Activated T-helper 2 cell treated with anti-CD3 and anti-CD28 coated beads, Interferon-gamma antibody, Interleukin-2, Interleukin-4, amounts not matched to agents 10 μg/mL and 5 μg/mL and 100 μg/mL, durations not matched to agents 14 hours and 24 hours and 36 hours (primary cell): ENCODE measurements at regions not wholly inside any gene's neighbourhood (a gene's known extent, or its start where the extent isn't known, plus 50 kb on each side); places are given as distances from the start of the nearest gene placed in this dataset.
"Not testable (repeated sequence)": the region's sequence is repeated elsewhere in the genome, so short reads cannot be mapped to it uniquely, and the experiment has no call there.

Experiments used
- DNase-seq: peaks from one replicate; pipeline ENCODE4 v3.0.0; 2021; ENCODE audit warnings: low spot score
- H3K27ac Mint-ChIP-seq: one replicate; pipeline ENCODE4 v1.8.0; 2021; ENCODE audit warnings: mixed read lengths
- H3K27me3 Mint-ChIP-seq: one replicate; pipeline ENCODE4 v1.8.0; 2021; ENCODE audit warnings: low read depth, mixed read lengths
- H3K36me3 Mint-ChIP-seq: one replicate; pipeline ENCODE4 v1.8.0; 2021; ENCODE audit warnings: low read depth, mixed read lengths
- H3K4me1 Mint-ChIP-seq: one replicate; pipeline ENCODE4 v1.8.0; 2021; ENCODE audit warnings: low read depth, mixed read lengths
- H3K4me3 Mint-ChIP-seq: one replicate; pipeline ENCODE4 v1.8.0; 2021; ENCODE audit warnings: low read depth, mild to moderate bottlenecking, moderate library complexity, mixed read lengths
- H3K9me3 Mint-ChIP-seq: one replicate; pipeline ENCODE4 v1.8.0; 2021; ENCODE audit warnings: mixed read lengths
- intact Hi-C: fragments of 100-400 bp; cut with micrococcal nuclease; formaldehyde crosslinking; loops from one replicate; pipeline ENCODE4 v1.15.1; 2023

DNA sequence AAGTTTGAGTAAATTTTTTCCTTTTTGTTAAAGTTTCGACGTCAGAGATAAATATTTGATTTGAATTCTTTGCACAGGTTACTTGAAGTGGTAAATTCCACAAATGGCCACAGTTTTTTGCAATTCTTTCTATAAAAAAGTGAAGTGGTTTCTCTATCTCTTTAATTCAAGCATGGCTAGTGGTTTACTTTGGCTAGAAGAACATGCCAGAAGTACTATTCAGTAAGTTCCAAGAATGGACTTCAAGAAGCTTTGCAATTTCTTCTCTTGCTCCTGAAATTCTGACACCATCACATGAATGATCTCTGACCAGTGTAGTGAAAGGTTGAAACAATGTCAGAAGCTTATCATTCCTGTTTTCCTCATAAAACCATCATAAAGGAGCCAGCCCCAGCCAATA, 55.7 kb upstream of the RNPC3 start:
- H3K27ac Mint-ChIP-seq = no peak overlapping the region
- no peak overlapping the region for H3K4me3 Mint-ChIP-seq
- no peak for DNase-seq
- intact Hi-C loops = no loop called here
- no peaks in the 10 kb centered on the region for H3K36me3 Mint-ChIP-seq
- H3K4me1 Mint-ChIP-seq = no peaks in the 10 kb centered on the region
- no peaks in the 10 kb centered on the region for H3K27me3 Mint-ChIP-seq
- no peaks in the 10 kb centered on the region for H3K9me3 Mint-ChIP-seq

DNA sequence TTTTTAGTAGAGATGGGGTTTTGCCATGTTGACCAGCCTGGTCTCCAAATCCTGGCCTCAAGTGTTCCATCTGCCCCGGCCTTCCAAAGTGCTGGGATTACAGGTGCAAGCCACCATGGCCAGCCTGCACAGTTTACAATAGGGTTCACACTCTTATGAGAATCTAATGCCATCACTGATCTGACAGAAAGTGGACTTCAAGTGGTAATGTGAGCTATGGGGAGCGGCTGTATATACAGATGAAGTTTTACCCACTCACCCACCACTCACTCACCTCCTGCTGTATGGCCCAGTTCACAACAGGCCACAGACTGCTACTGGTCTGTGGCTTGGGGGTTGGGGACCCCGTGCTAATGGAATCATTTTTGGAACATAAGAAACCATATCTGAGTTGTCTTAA, 58.4 kb upstream of the RNPC3 start:
- intact Hi-C loops = no loop called here
- Mint-ChIP-seq H3K4me3 (no peak overlapping the region), H3K27ac (no peak overlapping the region), H3K9me3 (no peaks in the 10 kb centered on the region), H3K36me3 (no peaks in the 10 kb centered on the region), H3K27me3 (no peaks in the 10 kb centered on the region), H3K4me1 (no peaks in the 10 kb centered on the region)
- no peak for DNase-seq

DNA sequence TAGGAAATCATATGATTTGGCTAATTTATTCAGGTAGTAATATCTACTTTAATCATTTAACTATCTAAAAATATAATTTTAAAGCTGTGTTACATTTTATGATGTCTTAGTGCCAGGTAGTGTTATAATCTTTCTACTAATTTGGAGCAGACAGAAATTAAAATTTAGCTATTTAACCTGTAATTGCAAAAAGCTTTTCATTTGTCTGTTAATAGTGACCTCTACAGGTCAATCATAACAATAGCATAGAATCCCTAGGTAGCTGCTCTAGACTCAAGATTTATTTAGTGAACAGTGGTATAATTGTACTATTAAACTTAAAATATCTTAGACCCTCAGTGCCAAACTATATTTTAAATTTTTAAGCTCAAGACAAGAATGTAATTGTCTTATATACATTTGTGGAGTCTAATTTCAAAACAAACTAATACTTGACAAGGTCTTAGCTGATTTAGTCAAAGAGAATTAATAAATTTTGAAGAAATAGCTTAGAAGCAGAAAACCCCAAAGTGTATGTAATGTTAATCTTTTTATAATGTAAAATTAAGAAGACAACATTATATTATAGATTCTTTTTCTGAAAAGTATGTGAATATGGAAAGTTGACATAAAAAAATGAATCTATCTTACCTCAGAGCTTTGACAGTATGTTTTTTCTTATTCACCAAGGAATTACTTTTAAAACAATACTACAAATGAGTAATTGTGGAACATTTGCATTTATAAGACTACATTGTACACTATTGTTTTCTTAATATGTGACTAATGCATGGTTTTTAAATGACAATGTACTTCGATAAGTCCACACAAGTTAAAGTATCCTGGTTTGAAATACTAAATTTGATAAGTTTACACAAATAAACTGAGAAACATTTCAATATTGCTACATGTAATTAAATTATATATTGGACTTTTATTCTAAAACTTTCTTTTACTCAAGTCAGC, 64.1 kb upstream of the RNPC3 start:
- Mint-ChIP-seq H3K4me3 (no peak overlapping the region), H3K27ac (no peak overlapping the region), H3K4me1 (no peaks in the 10 kb centered on the region), H3K27me3 (no peaks in the 10 kb centered on the region), H3K36me3 (no peaks in the 10 kb centered on the region), H3K9me3 (no peaks in the 10 kb centered on the region)
- intact Hi-C loops = loop anchor here (1.0 to 5.0 kb wide), 2 partner anchors 59 to 355 kb away; no protein-coding TSS in a partner anchor
- DNase-seq = no peak

DNA sequence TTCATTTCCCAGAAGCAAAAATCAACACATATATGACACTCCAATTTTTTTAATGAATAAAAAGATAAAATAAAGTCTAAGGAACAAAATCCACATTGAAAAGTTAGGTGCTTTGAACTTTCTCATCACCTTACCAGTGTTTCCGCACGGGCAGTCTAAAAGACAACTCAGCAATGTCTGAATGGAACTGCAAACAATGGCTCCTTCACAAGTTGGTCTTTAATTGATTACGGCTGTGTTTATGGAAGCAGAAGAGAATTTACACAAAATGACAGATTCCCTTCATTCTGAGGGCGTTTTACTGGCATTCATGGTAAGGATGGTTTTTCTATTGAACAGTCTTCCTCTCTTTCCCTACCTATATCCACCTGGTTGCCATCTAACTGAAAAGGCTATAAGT, 65.0 kb upstream of the RNPC3 start:
- Mint-ChIP-seq H3K4me1 (no peaks in the 10 kb centered on the region), H3K9me3 (no peaks in the 10 kb centered on the region), H3K36me3 (no peaks in the 10 kb centered on the region), H3K4me3 (no peak overlapping the region), H3K27me3 (no peaks in the 10 kb centered on the region), H3K27ac (no peak overlapping the region)
- intact Hi-C loops = loop anchor here (5.0 kb wide), 1 partner anchor 58 kb away; no protein-coding TSS in a partner anchor
- no peak for DNase-seq

GRCh38 chr1:103459346-103459745, 66.2 kb upstream of the RNPC3 start:
- no peak overlapping the region for H3K4me3 Mint-ChIP-seq
- no peaks in the 10 kb centered on the region for H3K4me1 Mint-ChIP-seq
- no peaks in the 10 kb centered on the region for H3K27me3 Mint-ChIP-seq
- H3K36me3 Mint-ChIP-seq = no peaks in the 10 kb centered on the region
- no peaks in the 10 kb centered on the region for H3K9me3 Mint-ChIP-seq
- intact Hi-C loops = no loop called here
- no peak for DNase-seq
- H3K27ac Mint-ChIP-seq = no peak overlapping the region

DNA sequence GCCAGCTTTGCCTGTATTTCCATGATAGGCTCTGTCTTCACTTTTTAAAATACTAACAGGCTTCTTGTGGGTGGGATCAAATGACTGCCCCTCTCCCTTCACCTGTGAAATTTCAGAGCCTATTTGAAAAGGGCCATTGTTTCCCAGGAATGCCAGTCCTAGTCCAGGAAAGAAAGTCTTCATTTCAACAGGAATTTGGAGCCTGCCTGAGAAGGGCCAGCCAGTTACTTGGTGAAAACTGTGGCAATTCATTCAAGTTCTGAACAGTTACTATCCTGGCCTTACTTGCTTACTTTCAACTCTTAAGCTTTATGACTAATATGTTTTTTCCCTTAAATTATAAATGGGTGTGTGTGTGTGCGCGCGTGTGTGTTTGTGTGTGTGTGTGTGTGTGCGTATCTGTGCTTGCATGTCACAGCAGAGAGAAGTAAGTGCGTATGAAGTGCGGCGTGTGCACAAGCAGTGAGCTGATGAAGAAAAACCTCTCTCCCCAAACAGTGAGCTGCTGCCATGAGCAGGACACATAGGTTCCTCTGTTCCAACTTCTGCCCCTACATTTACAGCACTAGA, 67.5 kb upstream of the RNPC3 start:
- H3K27ac Mint-ChIP-seq = no peak overlapping the region
- H3K4me1 Mint-ChIP-seq = no peaks in the 10 kb centered on the region
- H3K9me3 Mint-ChIP-seq = no peaks in the 10 kb centered on the region
- intact Hi-C loops = no loop called here
- no peaks in the 10 kb centered on the region for H3K27me3 Mint-ChIP-seq
- H3K4me3 Mint-ChIP-seq = no peak overlapping the region
- no peak for DNase-seq
- no peaks in the 10 kb centered on the region for H3K36me3 Mint-ChIP-seq

GRCh38 chr1:103448560-103448959, 76.9 kb upstream of the RNPC3 start:
- DNase-seq = no peak
- intact Hi-C loops = no loop called here
- no peaks in the 10 kb centered on the region for H3K36me3 Mint-ChIP-seq
- H3K27me3 Mint-ChIP-seq = no peaks in the 10 kb centered on the region
- H3K4me1 Mint-ChIP-seq = peaks cover 4% of the 10 kb centered on the region
- no peaks in the 10 kb centered on the region for H3K9me3 Mint-ChIP-seq
- no peak overlapping the region for H3K27ac Mint-ChIP-seq
- H3K4me3 Mint-ChIP-seq = no peak overlapping the region

DNA sequence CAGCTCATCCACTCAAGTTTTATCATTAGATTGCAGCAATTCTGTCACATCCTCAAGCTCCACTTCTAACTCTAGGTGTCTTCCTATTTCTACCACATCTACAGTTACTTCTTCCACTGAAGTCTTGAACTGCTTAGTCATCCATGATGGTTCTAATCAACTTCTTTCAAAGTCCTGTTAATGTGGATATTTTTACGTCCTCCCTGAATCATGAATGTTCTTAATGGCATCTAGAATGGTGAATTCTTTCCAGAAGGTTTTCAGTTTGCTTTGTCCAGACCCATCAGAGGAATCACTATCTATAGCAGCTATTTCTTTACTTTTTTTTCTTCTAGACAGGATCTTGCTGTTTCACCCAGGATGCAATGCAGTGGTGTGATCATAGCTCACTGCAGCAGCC, 78.0 kb upstream of the RNPC3 start:
- Mint-ChIP-seq H3K36me3 (no peaks in the 10 kb centered on the region), H3K27ac (no peak overlapping the region), H3K4me3 (no peak overlapping the region), H3K27me3 (no peaks in the 10 kb centered on the region), H3K9me3 (no peaks in the 10 kb centered on the region), H3K4me1 (peaks cover 4% of the 10 kb centered on the region)
- no peak for DNase-seq
- intact Hi-C loops = no loop called here

- H3K4me3 Mint-ChIP-seq = no peak overlapping the region
- no peak for DNase-seq
- no peaks in the 10 kb centered on the region for H3K36me3 Mint-ChIP-seq
- intact Hi-C loops = no loop called here
- H3K27me3 Mint-ChIP-seq = no peaks in the 10 kb centered on the region
- H3K27ac Mint-ChIP-seq = no peak overlapping the region
- H3K9me3 Mint-ChIP-seq = no peaks in the 10 kb centered on the region
- no peaks in the 10 kb centered on the region for H3K4me1 Mint-ChIP-seq
These were observed 84.2 kb upstream of the RNPC3 start for GRCh38 chr1:103441342-103441741.

GRCh38 chr1:103436568-103437100, 88.9 kb upstream of the RNPC3 start:
- H3K27ac Mint-ChIP-seq, DNase-seq, H3K36me3 Mint-ChIP-seq, H3K9me3 Mint-ChIP-seq, H3K4me3 Mint-ChIP-seq, H3K27me3 Mint-ChIP-seq, intact Hi-C loops, H3K4me1 Mint-ChIP-seq: not testable (repeated sequence)

- H3K9me3 Mint-ChIP-seq = no peaks in the 10 kb centered on the region
- H3K4me1 Mint-ChIP-seq = no peaks in the 10 kb centered on the region
- intact Hi-C loops = no loop called here
- H3K27ac Mint-ChIP-seq = no peak overlapping the region
- no peaks in the 10 kb centered on the region for H3K36me3 Mint-ChIP-seq
- no peak overlapping the region for H3K4me3 Mint-ChIP-seq
- no peaks in the 10 kb centered on the region for H3K27me3 Mint-ChIP-seq
- DNase-seq = no peak
These were observed 90.1 kb upstream of the RNPC3 start for GRCh38 chr1:103435443-103435842.

DNA sequence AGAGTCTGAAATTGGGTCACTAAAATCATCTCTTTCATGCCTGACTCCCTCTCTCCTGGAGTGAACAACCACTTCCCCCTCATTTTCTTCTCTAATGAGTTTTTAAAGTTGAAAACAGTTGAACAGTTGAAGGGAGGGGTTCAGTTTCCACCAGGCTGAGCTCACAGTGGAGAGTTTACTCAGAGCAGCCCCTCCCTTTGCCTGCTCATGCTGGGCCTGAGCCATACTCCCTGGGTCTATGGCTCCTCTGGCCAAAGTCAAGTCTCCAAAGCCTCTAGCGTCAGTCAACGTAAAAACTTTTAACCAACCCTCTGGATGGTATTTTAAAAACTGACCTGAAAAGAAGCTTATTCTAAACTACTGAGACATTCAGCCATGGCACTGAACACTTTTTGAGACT, 100.8 kb upstream of the RNPC3 start:
- intact Hi-C loops = no loop called here
- Mint-ChIP-seq H3K4me3 (no peak overlapping the region), H3K4me1 (no peaks in the 10 kb centered on the region), H3K27ac (no peak overlapping the region), H3K27me3 (no peaks in the 10 kb centered on the region), H3K36me3 (no peaks in the 10 kb centered on the region), H3K9me3 (no peaks in the 10 kb centered on the region)
- no peak for DNase-seq

DNA sequence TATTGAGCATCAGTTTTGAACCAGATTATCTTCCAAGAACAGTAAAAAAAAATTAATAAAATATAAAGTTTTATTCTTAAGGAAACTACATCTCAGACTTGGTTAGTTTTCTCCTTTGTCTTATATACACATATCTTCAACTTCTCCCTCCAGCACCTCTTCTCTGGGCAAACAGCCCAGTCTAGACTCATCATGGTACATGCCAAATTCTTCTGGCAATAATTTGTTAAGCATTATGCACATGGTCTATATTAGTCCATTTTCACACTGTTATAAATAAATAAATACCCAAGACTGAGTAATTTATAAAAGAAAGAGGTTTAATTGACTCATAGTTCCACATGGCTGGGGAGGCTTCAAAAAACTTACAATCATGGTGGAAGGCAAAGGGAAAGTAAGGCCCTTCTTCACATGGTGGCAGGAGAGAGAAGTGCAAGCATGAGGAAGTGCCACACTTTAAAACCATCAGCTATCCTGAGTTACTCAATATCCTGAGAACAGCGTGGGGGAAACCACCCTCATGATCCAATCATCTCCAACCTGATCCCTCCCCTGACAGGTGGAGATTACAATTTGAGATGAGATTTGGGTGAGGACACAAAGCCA, 108.7 kb upstream of the RNPC3 start:
- Mint-ChIP-seq H3K27me3 (no peaks in the 10 kb centered on the region), H3K27ac (no peak overlapping the region), H3K4me3 (no peak overlapping the region), H3K9me3 (no peaks in the 10 kb centered on the region), H3K4me1 (no peaks in the 10 kb centered on the region), H3K36me3 (no peaks in the 10 kb centered on the region)
- intact Hi-C loops = no loop called here
- no peak for DNase-seq
